ENCODE measurements at regions not wholly inside any gene's neighbourhood (a gene's known extent, or its start where the extent isn't known, plus 50 kb on each side); places are given as distances from the start of the nearest gene placed in this dataset.
"Not testable (repeated sequence)": the region's sequence is repeated elsewhere in the genome, so short reads cannot be mapped to it uniquely, and the experiment has no call there.

DNA sequence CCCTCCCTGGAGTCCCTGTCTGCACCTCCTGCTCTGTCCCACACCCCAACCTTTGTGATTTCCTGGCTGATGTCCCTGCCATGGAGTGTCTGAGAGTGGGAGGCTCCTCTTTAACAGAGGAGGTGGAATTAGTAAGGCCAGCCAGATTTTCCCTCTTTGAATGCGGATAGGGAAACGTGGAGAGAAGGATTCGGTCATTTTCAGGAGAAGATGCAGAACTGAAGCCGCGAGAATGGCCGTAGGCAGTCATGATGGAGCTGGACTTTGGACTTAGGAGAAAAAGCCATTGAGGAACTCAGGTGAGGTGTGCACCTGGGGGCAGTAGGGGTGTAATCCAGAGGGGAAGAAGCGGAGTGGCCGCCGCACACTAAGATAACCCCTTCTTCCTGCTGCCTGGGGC lies 138.1 kb upstream of the ATP10A start:
- DNase-seq (ENCODE audit: low read depth in 2 of 2), result no peak
- TF ChIP-seq, protein P1, sequence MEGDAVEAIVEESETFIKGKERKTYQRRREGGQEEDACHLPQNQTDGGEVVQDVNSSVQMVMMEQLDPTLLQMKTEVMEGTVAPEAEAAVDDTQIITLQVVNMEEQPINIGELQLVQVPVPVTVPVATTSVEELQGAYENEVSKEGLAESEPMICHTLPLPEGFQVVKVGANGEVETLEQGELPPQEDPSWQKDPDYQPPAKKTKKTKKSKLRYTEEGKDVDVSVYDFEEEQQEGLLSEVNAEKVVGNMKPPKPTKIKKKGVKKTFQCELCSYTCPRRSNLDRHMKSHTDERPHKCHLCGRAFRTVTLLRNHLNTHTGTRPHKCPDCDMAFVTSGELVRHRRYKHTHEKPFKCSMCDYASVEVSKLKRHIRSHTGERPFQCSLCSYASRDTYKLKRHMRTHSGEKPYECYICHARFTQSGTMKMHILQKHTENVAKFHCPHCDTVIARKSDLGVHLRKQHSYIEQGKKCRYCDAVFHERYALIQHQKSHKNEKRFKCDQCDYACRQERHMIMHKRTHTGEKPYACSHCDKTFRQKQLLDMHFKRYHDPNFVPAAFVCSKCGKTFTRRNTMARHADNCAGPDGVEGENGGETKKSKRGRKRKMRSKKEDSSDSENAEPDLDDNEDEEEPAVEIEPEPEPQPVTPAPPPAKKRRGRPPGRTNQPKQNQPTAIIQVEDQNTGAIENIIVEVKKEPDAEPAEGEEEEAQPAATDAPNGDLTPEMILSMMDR (IDR thresholded peaks at IDR 0.05; ENCODE audit: low read depth, low read length), result no peak
- no peak overlapping the region for H3K4me3 ChIP-seq (replicated peaks in 1 of 2; ENCODE audit: low read depth in 2 of 2, low read length in 2 of 2)

DNA sequence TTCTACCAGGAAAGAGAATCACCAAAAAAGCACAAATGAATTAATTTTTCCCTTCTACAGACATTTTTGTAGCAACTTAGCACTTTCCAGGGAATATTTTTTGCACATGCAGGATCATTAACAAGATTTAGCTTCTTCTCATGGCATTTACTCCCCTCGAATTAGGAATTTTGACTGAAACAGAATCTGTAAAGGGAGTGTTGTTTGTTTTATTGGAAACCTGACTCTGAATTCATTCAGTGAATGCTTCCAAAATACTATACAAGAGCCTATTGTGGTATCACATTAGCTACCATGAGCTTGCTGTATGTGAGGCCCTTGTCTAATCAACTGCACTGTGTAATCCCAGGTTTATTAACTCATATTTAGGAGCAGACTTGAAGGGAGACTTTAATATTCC lies 130.4 kb upstream of the ATP10A start:
- H3K4me3 ChIP-seq (replicated peaks in 1 of 2; ENCODE audit: low read depth in 2 of 2, low read length in 2 of 2), result no peak overlapping the region
- DNase-seq (ENCODE audit: low read depth in 2 of 2), result no peak
- TF ChIP-seq, protein P1 (IDR thresholded peaks at IDR 0.05; ENCODE audit: low read depth, low read length), result no peak

DNA sequence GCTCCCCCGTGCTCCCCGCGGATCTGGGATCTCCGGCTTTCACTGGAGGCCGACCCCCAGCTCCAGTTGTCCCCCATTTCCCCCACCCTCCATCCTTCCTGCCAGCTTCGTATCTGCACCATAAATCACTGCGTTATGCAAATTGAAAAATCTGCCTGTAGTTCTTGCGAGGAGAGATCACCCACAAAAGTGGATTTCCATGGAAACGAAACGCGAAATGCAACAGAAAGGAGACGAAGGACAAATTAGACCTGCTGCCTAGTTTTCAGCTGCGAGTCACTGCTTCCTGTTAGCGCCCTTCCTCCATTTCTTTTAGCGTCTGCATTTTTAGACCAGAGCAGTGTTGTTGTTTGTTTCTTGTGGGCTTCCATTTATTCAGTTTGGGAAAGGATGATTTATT lies 127.1 kb upstream of the ATP10A start:
- no peak overlapping the region for H3K4me3 ChIP-seq (replicated peaks in 1 of 2; ENCODE audit: low read depth in 2 of 2, low read length in 2 of 2)
- TF ChIP-seq, protein P1 (IDR thresholded peaks at IDR 0.05; ENCODE audit: low read depth, low read length), result no peak
- no peak for DNase-seq (ENCODE audit: low read depth in 2 of 2)

DNA sequence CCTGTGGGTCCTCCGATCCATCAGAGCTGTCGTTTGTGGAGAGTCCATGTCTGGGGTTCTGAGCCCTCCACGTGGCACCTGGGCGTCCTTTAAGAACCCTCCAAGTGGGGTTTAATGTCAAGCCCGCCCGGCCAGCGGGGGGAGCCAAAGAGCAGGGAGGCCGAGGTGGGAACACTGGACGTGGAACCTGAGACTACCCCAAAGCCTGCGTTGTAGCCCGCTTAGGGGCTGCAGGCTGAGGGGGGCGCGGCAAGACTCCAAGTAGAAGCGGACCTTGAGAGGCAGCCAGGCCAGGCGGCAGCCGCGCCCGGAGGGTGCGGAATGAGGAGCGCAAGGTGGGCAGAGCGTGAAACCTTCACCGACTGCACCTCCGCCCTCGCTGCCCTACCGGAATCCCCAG lies 126.2 kb upstream of the ATP10A start:
- no peak for DNase-seq (ENCODE audit: low read depth in 2 of 2)
- TF ChIP-seq, protein P1 (IDR thresholded peaks at IDR 0.05; ENCODE audit: low read depth, low read length), result no peak
- no peak overlapping the region for H3K4me3 ChIP-seq (replicated peaks in 1 of 2; ENCODE audit: low read depth in 2 of 2, low read length in 2 of 2)

DNA sequence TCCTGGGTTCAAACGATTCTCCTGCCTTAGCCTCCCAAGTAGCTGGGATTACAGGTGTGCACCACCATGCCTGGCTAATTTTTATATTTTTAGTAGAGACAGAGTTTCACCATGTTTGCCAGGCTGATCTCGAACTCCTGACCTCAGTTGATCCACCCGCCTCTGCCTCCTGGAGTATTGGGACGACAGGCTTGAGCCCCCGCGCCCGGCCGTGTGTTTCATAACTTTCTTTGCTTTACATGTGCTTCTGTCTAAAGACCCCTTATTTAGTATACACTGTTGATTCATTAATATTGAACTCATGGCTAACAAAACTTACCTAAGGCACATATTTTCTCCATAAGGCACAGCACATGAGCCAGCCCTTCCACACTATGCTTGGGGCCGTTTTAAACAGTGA lies 125.6 kb upstream of the ATP10A start:
- not testable (repeated sequence) for H3K4me3 ChIP-seq (replicated peaks in 1 of 2; ENCODE audit: low read depth in 2 of 2, low read length in 2 of 2); DNase-seq (ENCODE audit: low read depth in 2 of 2)

DNA sequence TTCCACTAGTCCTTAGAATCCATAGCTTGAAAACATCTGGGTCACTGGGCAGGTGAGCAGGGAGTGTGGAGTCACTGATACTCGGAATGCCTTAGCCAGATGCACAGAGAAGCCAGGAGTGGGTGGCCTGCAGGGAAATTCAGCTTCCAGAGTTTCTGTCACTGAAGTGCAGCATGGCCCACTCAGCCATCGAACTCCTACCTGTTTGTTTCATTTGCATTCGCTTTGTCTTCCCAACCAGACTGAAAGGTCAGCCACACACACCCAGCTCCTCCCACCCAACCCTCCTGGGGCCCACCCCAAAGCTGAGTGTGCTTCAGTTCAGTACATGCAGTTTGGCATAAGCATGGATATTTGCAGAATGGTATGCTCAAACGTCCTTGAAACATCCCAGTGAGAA lies 124.5 kb upstream of the ATP10A start:
- TF ChIP-seq, protein P1 (IDR thresholded peaks at IDR 0.05; ENCODE audit: low read depth, low read length), result no peak
- DNase-seq (ENCODE audit: low read depth in 2 of 2), result no peak
- H3K4me3 ChIP-seq (replicated peaks in 1 of 2; ENCODE audit: low read depth in 2 of 2, low read length in 2 of 2), result no peak overlapping the region

DNA sequence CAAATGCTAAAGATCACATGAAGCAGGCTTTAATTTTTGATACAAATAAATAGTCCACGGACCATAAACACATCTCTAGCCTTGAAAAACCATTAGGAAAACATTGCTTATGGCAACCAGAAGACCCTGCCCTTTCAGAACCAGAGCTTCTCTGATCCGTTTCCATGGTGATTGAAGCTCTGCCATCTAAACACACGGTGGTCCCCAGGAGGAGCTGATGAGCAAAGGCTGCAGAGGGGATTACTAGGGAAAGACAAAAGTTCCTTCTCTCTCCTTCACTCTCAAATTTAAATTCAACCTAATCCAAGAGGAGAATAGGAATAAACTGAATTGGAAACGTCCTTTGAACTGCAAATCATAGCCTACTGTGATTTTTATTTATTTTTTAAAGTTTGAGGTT lies 122.0 kb upstream of the ATP10A start:
- no peak overlapping the region for H3K4me3 ChIP-seq (replicated peaks in 1 of 2; ENCODE audit: low read depth in 2 of 2, low read length in 2 of 2)
- no peak for DNase-seq (ENCODE audit: low read depth in 2 of 2)
- TF ChIP-seq, protein P1 (IDR thresholded peaks at IDR 0.05; ENCODE audit: low read depth, low read length), result no peak
